ENCODE measurements at regions not wholly inside any gene's neighbourhood (a gene's known extent, or its start where the extent isn't known, plus 50 kb on each side); places are given as distances from the start of the nearest gene placed in this dataset.

- in situ Hi-C loops (cut with HindIII; ENCODE audit: low pct_ligation_motif_present, low sequenced_read_pairs): no loop called here
These were observed 126.9 kb downstream of the MRM1 start for GRCh38 chr17:36728030-36728991.

GRCh38 chr17:36730095-36730808 is 128.9 kb downstream of the MRM1 start:
- H3K4me3 ChIP-seq (ENCODE audit: low read depth, low read length): no peak overlapping the region
- no peak overlapping the region for H3K27ac ChIP-seq
- DNase-seq: no peak
- in situ Hi-C loops (cut with HindIII; ENCODE audit: low pct_ligation_motif_present, low sequenced_read_pairs): no loop called here
- peaks cover 37% of the 10 kb centered on the region for H3K27me3 ChIP-seq (replicated peaks)
- no peaks in the 10 kb centered on the region for H3K36me3 ChIP-seq (replicated peaks)
- no peak for TF ChIP-seq CTCF (IDR thresholded peaks at IDR 0.05; ENCODE audit: low read depth, low read length, missing control alignments)

More at GRCh38 chr17:36728030-36728991, 126.9 kb downstream of the MRM1 start:
- no peak overlapping the region for H3K27ac ChIP-seq
- H3K36me3 ChIP-seq (replicated peaks): no peaks in the 10 kb centered on the region
- H3K27me3 ChIP-seq (replicated peaks): peaks cover 41% of the 10 kb centered on the region
- no peak overlapping the region for H3K4me3 ChIP-seq (ENCODE audit: low read depth, low read length)
- no peak for DNase-seq
- no peak for TF ChIP-seq CTCF (IDR thresholded peaks at IDR 0.05; ENCODE audit: low read depth, low read length, missing control alignments)

- TF ChIP-seq CTCF (IDR thresholded peaks at IDR 0.05; ENCODE audit: low read depth, low read length, missing control alignments): no peak
- no peak for DNase-seq
- no peaks in the 10 kb centered on the region for H3K36me3 ChIP-seq (replicated peaks)
- in situ Hi-C loops (cut with HindIII; ENCODE audit: low pct_ligation_motif_present, low sequenced_read_pairs): no loop called here
- H3K27me3 ChIP-seq (replicated peaks): peaks cover 35% of the 10 kb centered on the region
- H3K27ac ChIP-seq: no peak overlapping the region
- H3K4me3 ChIP-seq (ENCODE audit: low read depth, low read length): no peak overlapping the region
These were observed 129.6 kb downstream of the MRM1 start for GRCh38 chr17:36730857-36731490.

GRCh38 chr17:36731811-36732210 is 130.4 kb downstream of the MRM1 start:
- H3K27ac ChIP-seq: no peak overlapping the region
- no peak overlapping the region for H3K4me3 ChIP-seq (ENCODE audit: low read depth, low read length)
- no peak for TF ChIP-seq CTCF (IDR thresholded peaks at IDR 0.05; ENCODE audit: low read depth, low read length, missing control alignments)
- peaks cover 30% of the 10 kb centered on the region for H3K27me3 ChIP-seq (replicated peaks)
- in situ Hi-C loops (cut with HindIII; ENCODE audit: low pct_ligation_motif_present, low sequenced_read_pairs): no loop called here
- no peak for DNase-seq
- no peaks in the 10 kb centered on the region for H3K36me3 ChIP-seq (replicated peaks)

GRCh38 chr17:36732351-36732750 is 131.0 kb downstream of the MRM1 start:
- Histone ChIP-seq H3K4me3 (ENCODE audit: low read depth, low read length) (no peak overlapping the region), H3K27me3 (replicated peaks) (peaks cover 30% of the 10 kb centered on the region), H3K27ac (no peak overlapping the region), H3K36me3 (replicated peaks) (no peaks in the 10 kb centered on the region)
- in situ Hi-C loops (cut with HindIII; ENCODE audit: low pct_ligation_motif_present, low sequenced_read_pairs): no loop called here
- no peak for DNase-seq
- TF ChIP-seq CTCF (IDR thresholded peaks at IDR 0.05; ENCODE audit: low read depth, low read length, missing control alignments): no peak
